Ishikawa (cell line): ENCODE measurements at regions not wholly inside any gene's neighbourhood (a gene's known extent, or its start where the extent isn't known, plus 50 kb on each side); places are given as distances from the start of the nearest gene placed in this dataset.

ENCODE experiments used
- CEBPB ChIP-seq: IDR thresholded peaks from 2 replicates; pipeline ENCODE4 v1.6.1; 2012
- EGR1 ChIP-seq: IDR thresholded peaks from 2 replicates; pipeline ENCODE4 v1.6.1; 2012
- EP300 ChIP-seq: IDR thresholded peaks from 2 replicates; pipeline ENCODE4 v1.6.1; 2012; ENCODE audit warnings: borderline replicate concordance
- FOXM1 ChIP-seq: IDR thresholded peaks from 2 replicates; pipeline ENCODE4 v1.6.1; 2012; ENCODE audit warnings: low read depth, borderline replicate concordance
- NFIC ChIP-seq: IDR thresholded peaks from 2 replicates; pipeline ENCODE4 v1.6.1; 2012
- RAD21 ChIP-seq: IDR thresholded peaks from 2 replicates; pipeline ENCODE4 v1.6.1; 2012; ENCODE audit warnings: low read depth
- TAF1 ChIP-seq: IDR thresholded peaks from 2 replicates; pipeline ENCODE4 v1.6.1; 2012; ENCODE audit warnings: low read depth, mild to moderate bottlenecking
- TEAD4 ChIP-seq: IDR thresholded peaks from 2 replicates; pipeline ENCODE4 v1.6.1; 2012
- YY1 ChIP-seq: IDR thresholded peaks from 2 replicates; pipeline ENCODE4 v1.6.1; 2012; ENCODE audit warnings: low read depth
- ZBTB7A ChIP-seq: IDR thresholded peaks from 2 replicates; pipeline ENCODE4 v1.6.1; 2012; ENCODE audit warnings: low read depth
- TF ChIP-seq, protein P1 (sequence below): IDR thresholded peaks from 2 replicates; pipeline ENCODE4 v1.6.1; 2012; ENCODE audit warnings: low read depth, mild to moderate bottlenecking
- TF ChIP-seq, protein P2 (sequence below): IDR thresholded peaks from 2 replicates; pipeline ENCODE4 v1.6.1; 2012

DNA sequence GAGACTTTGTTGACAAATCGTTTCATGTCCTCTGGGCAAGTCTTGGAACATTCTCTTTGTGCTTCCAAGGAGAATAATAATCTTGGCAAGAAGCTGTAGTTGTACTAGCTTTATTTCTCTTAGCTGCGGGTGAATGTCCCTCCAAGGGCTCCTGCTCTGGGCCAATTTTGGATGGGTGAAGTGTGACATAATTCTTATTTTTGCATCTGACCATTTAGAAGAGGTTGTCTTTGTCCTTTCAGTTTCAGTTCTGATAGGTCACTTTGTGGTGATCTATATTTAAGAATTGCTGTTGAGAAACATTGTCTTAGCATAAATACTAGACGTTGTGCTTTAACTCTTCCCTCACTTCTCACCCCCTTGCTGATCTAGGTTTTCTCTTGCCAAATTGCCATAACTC, 164.8 kb upstream of the RORA start:
- TF ChIP-seq TAF1: no peak
- TF ChIP-seq NFIC: no peak
- TF ChIP-seq YY1: no peak
- TF ChIP-seq TEAD4: no peak
- no peak for TF ChIP-seq RAD21
- no peak for TF ChIP-seq FOXM1
- TF ChIP-seq EP300: no peak
- TF ChIP-seq, protein P1, sequence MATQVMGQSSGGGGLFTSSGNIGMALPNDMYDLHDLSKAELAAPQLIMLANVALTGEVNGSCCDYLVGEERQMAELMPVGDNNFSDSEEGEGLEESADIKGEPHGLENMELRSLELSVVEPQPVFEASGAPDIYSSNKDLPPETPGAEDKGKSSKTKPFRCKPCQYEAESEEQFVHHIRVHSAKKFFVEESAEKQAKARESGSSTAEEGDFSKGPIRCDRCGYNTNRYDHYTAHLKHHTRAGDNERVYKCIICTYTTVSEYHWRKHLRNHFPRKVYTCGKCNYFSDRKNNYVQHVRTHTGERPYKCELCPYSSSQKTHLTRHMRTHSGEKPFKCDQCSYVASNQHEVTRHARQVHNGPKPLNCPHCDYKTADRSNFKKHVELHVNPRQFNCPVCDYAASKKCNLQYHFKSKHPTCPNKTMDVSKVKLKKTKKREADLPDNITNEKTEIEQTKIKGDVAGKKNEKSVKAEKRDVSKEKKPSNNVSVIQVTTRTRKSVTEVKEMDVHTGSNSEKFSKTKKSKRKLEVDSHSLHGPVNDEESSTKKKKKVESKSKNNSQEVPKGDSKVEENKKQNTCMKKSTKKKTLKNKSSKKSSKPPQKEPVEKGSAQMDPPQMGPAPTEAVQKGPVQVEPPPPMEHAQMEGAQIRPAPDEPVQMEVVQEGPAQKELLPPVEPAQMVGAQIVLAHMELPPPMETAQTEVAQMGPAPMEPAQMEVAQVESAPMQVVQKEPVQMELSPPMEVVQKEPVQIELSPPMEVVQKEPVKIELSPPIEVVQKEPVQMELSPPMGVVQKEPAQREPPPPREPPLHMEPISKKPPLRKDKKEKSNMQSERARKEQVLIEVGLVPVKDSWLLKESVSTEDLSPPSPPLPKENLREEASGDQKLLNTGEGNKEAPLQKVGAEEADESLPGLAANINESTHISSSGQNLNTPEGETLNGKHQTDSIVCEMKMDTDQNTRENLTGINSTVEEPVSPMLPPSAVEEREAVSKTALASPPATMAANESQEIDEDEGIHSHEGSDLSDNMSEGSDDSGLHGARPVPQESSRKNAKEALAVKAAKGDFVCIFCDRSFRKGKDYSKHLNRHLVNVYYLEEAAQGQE: no peak
- TF ChIP-seq, protein P2, sequence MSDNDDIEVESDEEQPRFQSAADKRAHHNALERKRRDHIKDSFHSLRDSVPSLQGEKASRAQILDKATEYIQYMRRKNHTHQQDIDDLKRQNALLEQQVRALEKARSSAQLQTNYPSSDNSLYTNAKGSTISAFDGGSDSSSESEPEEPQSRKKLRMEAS: no peak
- no peak for TF ChIP-seq CEBPB
- TF ChIP-seq EGR1: no peak
- TF ChIP-seq ZBTB7A: no peak
